ENCODE measurements at regions not wholly inside any gene's neighbourhood (a gene's known extent, or its start where the extent isn't known, plus 50 kb on each side); places are given as distances from the start of the nearest gene placed in this dataset.

DNA sequence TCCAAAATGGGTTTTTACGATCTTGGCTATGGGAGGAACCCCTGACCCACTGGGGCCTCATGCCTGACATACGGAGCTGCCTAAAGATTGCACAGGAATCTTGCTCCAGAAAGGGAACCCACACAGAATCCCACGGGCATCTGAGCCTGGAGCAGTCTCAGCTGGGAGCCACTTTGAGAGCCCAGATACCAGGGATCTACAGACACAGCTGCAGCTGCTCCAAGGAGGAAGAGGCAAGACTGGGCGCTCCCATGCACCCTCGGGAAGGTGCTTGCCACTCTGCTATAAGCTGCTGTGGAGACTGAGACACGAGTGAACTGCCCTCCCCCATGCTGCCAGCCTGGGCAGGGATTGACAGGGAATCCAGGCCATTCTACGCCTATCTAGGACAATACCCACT lies 202.5 kb downstream of the REEP3 start:
- TF ChIP-seq ZNF565 (CRISPR knock-in tag; conservative IDR thresholded peaks at IDR 0.05; ENCODE audit: low read depth), result no peak
- no peak for TF ChIP-seq GLIS3 (CRISPR knock-in tag; IDR thresholded peaks at IDR 0.05)
